Ovary (tissue), 3 donors: ENCODE measurements at regions not wholly inside any gene's neighbourhood (a gene's known extent, or its start where the extent isn't known, plus 50 kb on each side); places are given as distances from the start of the nearest gene placed in this dataset.

Source experiments
- EP300 ChIP-seq: sonication (generic); formaldehyde crosslinking; IDR thresholded peaks from one replicate; pipeline ENCODE4 v1.6.1; 2017; ENCODE audit warnings: antibody characterized with exemption
- POLR2A ChIP-seq: fragments of 450-650 bp; IDR thresholded peaks from one replicate; pipeline ENCODE4 v1.6.1; 2017; ENCODE audit warnings: antibody characterized with exemption, mild to moderate bottlenecking, moderate library complexity
- TF ChIP-seq, protein P1 (sequence below), 3 donors: fragments of 450-650 bp in 2 of 3; fragments of 200-600 bp in 1 of 3; IDR thresholded peaks; one replicate each; pipeline versions ENCODE4 v1.5.1 to v1.8.0; 2016 to 2022; ENCODE audit warnings: antibody characterized with exemption in 3 of 3, mild to moderate bottlenecking in 1 of 3
- donor health status: DM: no; HTN: no; CAD: no.

DNA sequence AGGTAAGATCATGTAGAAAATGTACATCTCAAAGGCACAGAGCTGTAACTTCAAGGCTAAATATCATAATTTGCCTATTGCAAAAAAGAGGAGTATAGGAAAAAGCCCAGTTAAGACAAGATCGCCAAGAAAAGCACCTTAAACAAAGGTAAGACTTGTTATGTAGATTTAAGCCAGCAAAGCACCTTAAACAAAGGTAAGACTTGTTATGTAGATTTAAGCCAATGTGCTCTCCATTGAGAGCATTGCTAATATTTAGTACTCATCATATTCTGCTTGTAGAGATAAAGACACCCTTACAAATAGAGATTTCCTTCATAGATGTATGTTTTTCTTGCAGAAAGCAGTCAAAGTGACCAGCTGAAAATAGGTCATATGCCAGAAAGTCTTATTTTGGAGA, 115.8 kb downstream of the ADAM29 start:
- TF ChIP-seq, protein P1, sequence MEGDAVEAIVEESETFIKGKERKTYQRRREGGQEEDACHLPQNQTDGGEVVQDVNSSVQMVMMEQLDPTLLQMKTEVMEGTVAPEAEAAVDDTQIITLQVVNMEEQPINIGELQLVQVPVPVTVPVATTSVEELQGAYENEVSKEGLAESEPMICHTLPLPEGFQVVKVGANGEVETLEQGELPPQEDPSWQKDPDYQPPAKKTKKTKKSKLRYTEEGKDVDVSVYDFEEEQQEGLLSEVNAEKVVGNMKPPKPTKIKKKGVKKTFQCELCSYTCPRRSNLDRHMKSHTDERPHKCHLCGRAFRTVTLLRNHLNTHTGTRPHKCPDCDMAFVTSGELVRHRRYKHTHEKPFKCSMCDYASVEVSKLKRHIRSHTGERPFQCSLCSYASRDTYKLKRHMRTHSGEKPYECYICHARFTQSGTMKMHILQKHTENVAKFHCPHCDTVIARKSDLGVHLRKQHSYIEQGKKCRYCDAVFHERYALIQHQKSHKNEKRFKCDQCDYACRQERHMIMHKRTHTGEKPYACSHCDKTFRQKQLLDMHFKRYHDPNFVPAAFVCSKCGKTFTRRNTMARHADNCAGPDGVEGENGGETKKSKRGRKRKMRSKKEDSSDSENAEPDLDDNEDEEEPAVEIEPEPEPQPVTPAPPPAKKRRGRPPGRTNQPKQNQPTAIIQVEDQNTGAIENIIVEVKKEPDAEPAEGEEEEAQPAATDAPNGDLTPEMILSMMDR (IDR thresholded peaks at IDR 0.05): no peak
- TF ChIP-seq EP300 (no peak), POLR2A (no peak)
